SHP77 treated with DMSO at 0.1 percent for 48 hours (cell line): ENCODE measurements at regions not wholly inside any gene's neighbourhood (a gene's known extent, or its start where the extent isn't known, plus 50 kb on each side); places are given as distances from the start of the nearest gene placed in this dataset.
A peak's percentile ranks its signal among the peaks of the same experiment; 100 is the strongest.
"Not testable (repeated sequence)": the region's sequence is repeated elsewhere in the genome, so short reads cannot be mapped to it uniquely, and the experiment has no call there.

Experiments used
- DNase-seq: peaks from one replicate; lab custom pipeline; 2025; lab: John Stamatoyannopoulos, UW

GRCh38 chr1:187716160-187716559 lies 887.4 kb downstream of the PLA2G4A start:
- no peak for DNase-seq

GRCh38 chr1:187718527-187718926 lies 889.8 kb downstream of the PLA2G4A start:
- no peak for DNase-seq

- DNase-seq = no peak
Observed at GRCh38 chr1:187721216-187721615, 892.5 kb downstream of the PLA2G4A start.

- DNase-seq = no peak
Observed at GRCh38 chr1:187725216-187725615, 896.5 kb downstream of the PLA2G4A start.

GRCh38 chr1:187733232-187733631 lies 904.5 kb downstream of the PLA2G4A start:
- no peak for DNase-seq

- no peak for DNase-seq
Observed at GRCh38 chr1:187734427-187734826, 905.7 kb downstream of the PLA2G4A start.

GRCh38 chr1:187744665-187745064 lies 915.9 kb downstream of the PLA2G4A start:
- no peak for DNase-seq

- no peak for DNase-seq
Observed at GRCh38 chr1:187755536-187755935, 926.8 kb downstream of the PLA2G4A start.

GRCh38 chr1:187756684-187757083 lies 927.9 kb downstream of the PLA2G4A start:
- not testable (repeated sequence) for DNase-seq

- DNase-seq = no peak
Observed at GRCh38 chr1:187759825-187760333, 931.1 kb downstream of the PLA2G4A start.

GRCh38 chr1:187762118-187762517 lies 933.4 kb downstream of the PLA2G4A start:
- no peak for DNase-seq

- DNase-seq = no peak
Observed at GRCh38 chr1:187763465-187763864, 934.7 kb downstream of the PLA2G4A start.

- no peak for DNase-seq
Observed at GRCh38 chr1:187763976-187764375, 935.2 kb downstream of the PLA2G4A start.

GRCh38 chr1:187771396-187771795 lies 942.6 kb downstream of the PLA2G4A start:
- DNase-seq = no peak

GRCh38 chr1:187773168-187773567 lies 944.4 kb downstream of the PLA2G4A start:
- no peak for DNase-seq

- no peak for DNase-seq
Observed at GRCh38 chr1:187787736-187788135, 959.0 kb downstream of the PLA2G4A start.

GRCh38 chr1:187788718-187789117 lies 960.0 kb downstream of the PLA2G4A start:
- no peak for DNase-seq

- no peak for DNase-seq
Observed at GRCh38 chr1:187790724-187791123, 962.0 kb downstream of the PLA2G4A start.

- no peak for DNase-seq
Observed at GRCh38 chr1:187794561-187794960, 965.8 kb downstream of the PLA2G4A start.

GRCh38 chr1:187809549-187809948 lies 980.8 kb downstream of the PLA2G4A start:
- DNase-seq = no peak

GRCh38 chr1:187816646-187817045 lies 987.9 kb downstream of the PLA2G4A start:
- no peak for DNase-seq

- no peak for DNase-seq
Observed at GRCh38 chr1:187817782-187818181, 989.0 kb downstream of the PLA2G4A start.

- no peak for DNase-seq
Observed at GRCh38 chr1:187819086-187819485, 990.3 kb downstream of the PLA2G4A start.

- DNase-seq = no peak
Observed at GRCh38 chr1:187836557-187836956, 1007.8 kb downstream of the PLA2G4A start.

- peak; percentile 12 for DNase-seq
Observed at GRCh38 chr1:187837787-187838186, 1009.0 kb downstream of the PLA2G4A start.
